K562 (cell line): ENCODE measurements at regions not wholly inside any gene's neighbourhood (a gene's known extent, or its start where the extent isn't known, plus 50 kb on each side); places are given as distances from the start of the nearest gene placed in this dataset.

Experiments used
- ATAC-seq: fragments of 200-7000 bp; cut with Tn5 transposase; 3 replicates; pipeline ENCODE4 v1.9.1; 2020; ENCODE audit warnings: moderate library complexity
- BruUV-seq: library from RNA; stranded (reverse); fragments of 400-500 nt; replicated peaks from 2 replicates; lab custom pipeline; 2021; lab: Mats Ljungman, UMichigan
- CTCF ChIA-PET: fragments of 300-600 bp; formaldehyde crosslinking; extraction: SDS; loops from one replicate; lab custom pipeline; 2021; ENCODE audit warnings: low intra/inter-chr PET ratio; lab: Yijun Ruan, JAX
- POLR2A ChIA-PET: fragments of 300-600, 350-650 bp; sonication (Branson Sonifier 250); formaldehyde crosslinking; extraction: SDS; loops from one replicate; lab custom pipeline; 2021; ENCODE audit warnings: antibody characterized with exemption, inconsistent platforms; lab: Yijun Ruan, JAX
- DNase-seq, 4 experiments: peaks; one replicate each; pipeline versions ENCODE4 v3.0.0 to v3.0.0-alpha.2; 2011 to 2018; ENCODE audit warnings: low spot score in 3 of 4, mixed read lengths in 3 of 4; ENCODE audit errors: extremely low read depth in 1 of 4
- FAIRE-seq: peaks from 2 replicates; lab custom pipeline; 2011; peaks lifted over from hg19 to GRCh38; lab: Jason Lieb, UNC
- H2AFZ ChIP-seq: 2 replicates; pipeline ENCODE4 v1.6.0; 2011; ENCODE audit warnings: low read depth, low read length, control low read depth, inconsistent platforms
- H3K27ac ChIP-seq: fragments of 200-600 bp; 3 replicates; pipeline ENCODE4 v1.8.0; 2011; ENCODE audit warnings: low read depth, mild to moderate bottlenecking, control low read depth, inconsistent platforms, low read length, moderate library complexity, mixed read lengths; ENCODE audit errors: extremely low read depth
- H3K27me3 ChIP-seq, 2 experiments: fragments of 300-600 bp in 1 of 2; 2 replicates in 1 of 2; 3 replicates in 1 of 2; pipeline versions ENCODE4 v1.6.0 to v1.8.0; 2011; ENCODE audit warnings: inconsistent platforms in 2 of 2, low read length in 2 of 2, mild to moderate bottlenecking in 1 of 2, mixed read lengths in 1 of 2, moderate library complexity in 1 of 2; ENCODE audit not compliant: control insufficient read depth in 2 of 2, insufficient read depth in 2 of 2
- H3K36me3 ChIP-seq: fragments of 300-600 bp; 3 replicates; pipeline ENCODE4 v1.8.0; 2011; ENCODE audit warnings: mild to moderate bottlenecking, low read length, inconsistent platforms; ENCODE audit not compliant: control insufficient read depth, insufficient read depth
- H3K4me1 ChIP-seq, 2 experiments: fragments of 200-600 bp in 1 of 2; replicated peaks in 1 of 2; 2 replicates in 1 of 2; 3 replicates in 1 of 2; pipeline versions ENCODE4 v1.5.1 to v1.8.0; 2011; ENCODE audit warnings: inconsistent platforms in 2 of 2, low read length in 2 of 2, mild to moderate bottlenecking in 1 of 2, mixed read lengths in 1 of 2, moderate library complexity in 1 of 2; ENCODE audit not compliant: control insufficient read depth in 2 of 2, insufficient read depth in 2 of 2
- H3K4me2 ChIP-seq: 2 replicates; pipeline ENCODE4 v1.6.1; 2011; ENCODE audit warnings: low read length, control low read depth, inconsistent platforms, mixed read lengths; ENCODE audit not compliant: insufficient read depth
- H3K4me3 ChIP-seq: fragments of 200-600 bp; sonication (generic), shearing (Covaris generic); 2 replicates; pipeline ENCODE4 v1.5.1; 2016; ENCODE audit warnings: control low read depth, inconsistent platforms
- H3K79me2 ChIP-seq: fragments of 200-600 bp; 3 replicates; pipeline ENCODE4 v1.8.0; 2011; ENCODE audit warnings: low read length, inconsistent platforms; ENCODE audit not compliant: control insufficient read depth, insufficient read depth
- H3K9ac ChIP-seq, 2 experiments: 2 replicates each; pipeline versions ENCODE4 v1.6.0 to v1.6.1; 2011; ENCODE audit warnings: low read depth in 2 of 2, low read length in 2 of 2, control low read depth in 1 of 2, inconsistent platforms in 1 of 2, mild to moderate bottlenecking in 1 of 2, mixed read lengths in 1 of 2; ENCODE audit not compliant: insufficient read depth in 1 of 2
- H3K9me1 ChIP-seq: one replicate; pipeline ENCODE4 v1.6.0; 2011; ENCODE audit warnings: inconsistent platforms, mild to moderate bottlenecking, low read length, moderate library complexity; ENCODE audit not compliant: control insufficient read depth, insufficient read depth
- H3K9me3 ChIP-seq: replicated peaks from 2 replicates; pipeline ENCODE4 v1.5.1; 2011; ENCODE audit warnings: low read depth, low read length, inconsistent platforms; ENCODE audit not compliant: control insufficient read depth, insufficient read depth
- H4K20me1 ChIP-seq: replicated peaks from 2 replicates; pipeline ENCODE4 v1.6.1; 2011; ENCODE audit warnings: low read length, inconsistent platforms, mixed read lengths; ENCODE audit not compliant: control insufficient read depth, insufficient read depth
- AFF1 ChIP-seq, 2 experiments: fragments of 450-650 bp; IDR thresholded peaks; 2 replicates each; pipeline ENCODE4 v1.6.1; 2018; ENCODE audit warnings: mild to moderate bottlenecking in 2 of 2, low read depth in 1 of 2; ENCODE audit not compliant: partially characterized antibody in 2 of 2
- ARID2 ChIP-seq: fragments of 450-650 bp; IDR thresholded peaks from 2 replicates; pipeline ENCODE4 v1.6.1; 2017; ENCODE audit warnings: antibody characterized with exemption, mild to moderate bottlenecking
- ATF3 ChIP-seq, 2 experiments: fragments of 450-650 bp in 1 of 2; sonication (generic) in 1 of 2; formaldehyde crosslinking in 1 of 2; IDR thresholded peaks in 1 of 2; conservative IDR thresholded peaks in 1 of 2; 2 replicates each; pipeline versions ENCODE4 v1.6.1 to v1.8.1; 2016 to 2023; ENCODE audit warnings: mild to moderate bottlenecking in 2 of 2, moderate library complexity in 2 of 2, inconsistent platforms in 1 of 2, missing genetic modification reagents in 1 of 2
- DPF2 ChIP-seq: fragments of 450-650 bp; IDR thresholded peaks from 2 replicates; pipeline ENCODE4 v1.6.1; 2016
- MAX ChIP-seq: sonication (generic); formaldehyde crosslinking; IDR thresholded peaks from 2 replicates; pipeline ENCODE4 v1.9.0; 2022; ENCODE audit warnings: mild to moderate bottlenecking, missing genetic modification reagents
- MYC ChIP-seq, 2 experiments: fragments of 250-450 bp in 1 of 2; sonication (Bioruptor Pico) in 1 of 2; IDR thresholded peaks; 2 replicates each; pipeline versions ENCODE4 v1.5.1 to v1.6.1; 2012 to 2021; ENCODE audit warnings: low read depth in 2 of 2, borderline replicate concordance in 1 of 2, improper control_type of control experiment in 1 of 2, low read length in 1 of 2, mild to moderate bottlenecking in 1 of 2, moderate library complexity in 1 of 2
- ZBTB8A ChIP-seq: fragments of 450-650 bp; IDR thresholded peaks from 2 replicates; pipeline ENCODE4 v1.6.1; 2018; ENCODE audit warnings: mild to moderate bottlenecking, moderate library complexity; ENCODE audit not compliant: partially characterized antibody
- ZNF316 ChIP-seq: fragments of 450-650 bp; IDR thresholded peaks from 2 replicates; pipeline ENCODE4 v1.6.1; 2016
- ZNF695 ChIP-seq: fragments of 450-650 bp; formaldehyde crosslinking; IDR thresholded peaks from 2 replicates; pipeline ENCODE4 v1.4.0; 2020; ENCODE audit warnings: mild to moderate bottlenecking, moderate library complexity
- ZNF785 ChIP-seq: fragments of 250-450 bp; sonication (Bioruptor Pico); IDR thresholded peaks from 2 replicates; pipeline ENCODE4 v1.4.0; 2020; ENCODE audit warnings: mild to moderate bottlenecking
- WGBS: fragments of 100-300 bp; shearing (Covaris generic); methylation state at CpG from one replicate; pipeline ENCODE4 v1.1.6; 2016; ENCODE audit warnings: low coverage, mixed read lengths; ENCODE audit not compliant: insufficient coverage; ENCODE audit errors: missing lambda C conversion rate; 5-methylcytosine and 5-hydroxymethylcytosine counted together
- in situ Hi-C: fragments of 300-500 bp; cut with MboI; formaldehyde crosslinking; loops from 4 replicates; pipeline ENCODE4 v1.15.0; 2018; ENCODE audit warnings: inconsistent platforms, mixed read lengths
- intact Hi-C: fragments of 100-400 bp; cut with micrococcal nuclease; formaldehyde crosslinking; loops from 2 replicates; pipeline ENCODE4 v1.14.2; 2022

- H3K27ac ChIP-seq, result no peak overlapping the region
- CTCF ChIA-PET, result no interaction called here
- H3K4me1 ChIP-seq, result no peaks in the 10 kb centered on the region
- H3K36me3 ChIP-seq, result no peaks in the 10 kb centered on the region
- H3K4me2 ChIP-seq, result no peak overlapping the region
- no peak for FAIRE-seq
- H3K9ac ChIP-seq, result no peak overlapping the region
- no peak overlapping the region for H2AFZ ChIP-seq
- TF ChIP-seq DPF2 (no peak), ZNF316 (no peak), MYC (IDR thresholded peaks at IDR 0.05; ENCODE audit: low read depth, low read length) (no peak), MYC (CRISPR knock-in tag; IDR thresholded peaks at IDR 0.05; ENCODE audit: borderline replicate concordance, low read depth) (no peak), AFF1 (IDR thresholded peaks at IDR 0.05; ENCODE audit: low read depth in 1 of 2, partially characterized antibody in 2 of 2) (no peak), ARID2 (no peak), ZNF785 (CRISPR knock-in tag) (no peak), MAX (CRISPR knock-in tag) (no peak), ZBTB8A (no peak), ATF3 (IDR thresholded peaks at IDR 0.05) (no peak), ATF3 (CRISPR knock-in tag; conservative IDR thresholded peaks at IDR 0.05) (no peak), ZNF695 (CRISPR knock-in tag) (no peak)
- H3K9me1 ChIP-seq, result no peaks in the 10 kb centered on the region
- no peak for ATAC-seq
- H3K9me3 ChIP-seq, result no peaks in the 10 kb centered on the region
- POLR2A ChIA-PET, result no interaction called here
- no peaks in the 10 kb centered on the region for H3K79me2 ChIP-seq
- H3K27me3 ChIP-seq, result no peaks in the 10 kb centered on the region
- intact Hi-C loops (no loop called here), in situ Hi-C loops (no loop called here)
- H4K20me1 ChIP-seq, result no peaks in the 10 kb centered on the region
- no peak for DNase-seq
- no peak overlapping the region for H3K4me3 ChIP-seq
- WGBS, result 0% methylated on average over 3 of the region's 3 CpGs
- BruUV-seq, result no TSS peak
Observed at GRCh38 chr3:68017069-68017468, 362.7 kb upstream of the SUCLG2 start.
